DOHH2 (cell line): ENCODE measurements at regions not wholly inside any gene's neighbourhood (a gene's known extent, or its start where the extent isn't known, plus 50 kb on each side); places are given as distances from the start of the nearest gene placed in this dataset.

Source experiments
- EZH2phosphoT487 ChIP-seq: fragments of 200-600 bp; sonication (generic); IDR thresholded peaks from 2 replicates; pipeline ENCODE4 v1.6.1; 2017; ENCODE audit warnings: borderline replicate concordance, mild to moderate bottlenecking, antibody characterized with exemption, low read length, moderate library complexity, mixed read lengths
- TF ChIP-seq, protein P1 (sequence below): fragments of 200-600 bp; sonication (generic); IDR thresholded peaks from one replicate; pipeline ENCODE4 v1.5.1; 2014; ENCODE audit warnings: antibody characterized with exemption, mild to moderate bottlenecking, low read depth, low read length; ENCODE audit not compliant: poor library complexity, severe bottlenecking

DNA sequence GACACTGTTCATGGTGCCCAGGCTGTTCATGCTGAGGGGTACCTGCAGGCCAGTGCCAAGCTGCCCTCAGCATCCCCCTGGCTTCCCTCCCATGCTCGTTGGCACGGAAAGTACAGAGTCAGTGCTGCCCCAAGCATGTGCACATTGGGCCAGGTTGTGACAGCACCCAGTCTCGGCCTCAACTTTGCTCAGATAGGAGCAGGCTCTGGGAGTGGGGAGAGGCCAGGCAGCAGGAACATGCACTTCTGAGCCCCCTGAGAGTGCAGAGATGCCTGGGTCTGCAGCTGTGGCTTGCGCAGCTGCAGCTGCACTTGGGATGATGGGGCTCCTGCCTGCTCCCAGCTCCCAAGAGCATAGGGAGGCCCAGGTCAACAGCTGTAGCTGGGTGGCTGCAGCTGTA, 966.4 kb upstream of the NCAM2 start:
- TF ChIP-seq, protein P1, sequence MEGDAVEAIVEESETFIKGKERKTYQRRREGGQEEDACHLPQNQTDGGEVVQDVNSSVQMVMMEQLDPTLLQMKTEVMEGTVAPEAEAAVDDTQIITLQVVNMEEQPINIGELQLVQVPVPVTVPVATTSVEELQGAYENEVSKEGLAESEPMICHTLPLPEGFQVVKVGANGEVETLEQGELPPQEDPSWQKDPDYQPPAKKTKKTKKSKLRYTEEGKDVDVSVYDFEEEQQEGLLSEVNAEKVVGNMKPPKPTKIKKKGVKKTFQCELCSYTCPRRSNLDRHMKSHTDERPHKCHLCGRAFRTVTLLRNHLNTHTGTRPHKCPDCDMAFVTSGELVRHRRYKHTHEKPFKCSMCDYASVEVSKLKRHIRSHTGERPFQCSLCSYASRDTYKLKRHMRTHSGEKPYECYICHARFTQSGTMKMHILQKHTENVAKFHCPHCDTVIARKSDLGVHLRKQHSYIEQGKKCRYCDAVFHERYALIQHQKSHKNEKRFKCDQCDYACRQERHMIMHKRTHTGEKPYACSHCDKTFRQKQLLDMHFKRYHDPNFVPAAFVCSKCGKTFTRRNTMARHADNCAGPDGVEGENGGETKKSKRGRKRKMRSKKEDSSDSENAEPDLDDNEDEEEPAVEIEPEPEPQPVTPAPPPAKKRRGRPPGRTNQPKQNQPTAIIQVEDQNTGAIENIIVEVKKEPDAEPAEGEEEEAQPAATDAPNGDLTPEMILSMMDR: no peak
- TF ChIP-seq EZH2phosphoT487: no peak
